Large intestine (tissue), 3 donors: ENCODE measurements at regions not wholly inside any gene's neighbourhood (a gene's known extent, or its start where the extent isn't known, plus 50 kb on each side); places are given as distances from the start of the nearest gene placed in this dataset.

ENCODE experiments used
- DNase-seq, 2 donors: peaks; one replicate each; pipeline versions ENCODE4 v3.0.0 to v3.0.0-alpha.2; 2013
- H3K27ac ChIP-seq: one replicate; pipeline ENCODE4 v1.5.1; 2013; ENCODE audit warnings: low read length
- H3K27me3 ChIP-seq: 2 replicates; pipeline ENCODE4 v1.6.1; 2013; ENCODE audit warnings: low read length; ENCODE audit not compliant: control insufficient read depth, insufficient read depth
- H3K36me3 ChIP-seq: 2 replicates; pipeline ENCODE4 v1.6.1; 2013; ENCODE audit warnings: low read length; ENCODE audit not compliant: control insufficient read depth, insufficient read depth
- H3K4me1 ChIP-seq: one replicate; pipeline ENCODE4 v1.6.1; 2013; ENCODE audit warnings: low read length; ENCODE audit not compliant: control insufficient read depth, insufficient read depth
- H3K4me3 ChIP-seq: one replicate; pipeline ENCODE4 v1.5.1; 2013; ENCODE audit warnings: low read length
- H3K9me3 ChIP-seq: one replicate; pipeline ENCODE4 v1.6.1; 2013; ENCODE audit warnings: mild to moderate bottlenecking, low read depth, low read length, moderate library complexity; ENCODE audit not compliant: control insufficient read depth
- WGBS: methylation state at CpG from one replicate; pipeline ENCODE4 v1.1.5; 2013; ENCODE audit warnings: low lambda C conversion rate; ENCODE audit not compliant: insufficient coverage; 5-methylcytosine and 5-hydroxymethylcytosine counted together

DNA sequence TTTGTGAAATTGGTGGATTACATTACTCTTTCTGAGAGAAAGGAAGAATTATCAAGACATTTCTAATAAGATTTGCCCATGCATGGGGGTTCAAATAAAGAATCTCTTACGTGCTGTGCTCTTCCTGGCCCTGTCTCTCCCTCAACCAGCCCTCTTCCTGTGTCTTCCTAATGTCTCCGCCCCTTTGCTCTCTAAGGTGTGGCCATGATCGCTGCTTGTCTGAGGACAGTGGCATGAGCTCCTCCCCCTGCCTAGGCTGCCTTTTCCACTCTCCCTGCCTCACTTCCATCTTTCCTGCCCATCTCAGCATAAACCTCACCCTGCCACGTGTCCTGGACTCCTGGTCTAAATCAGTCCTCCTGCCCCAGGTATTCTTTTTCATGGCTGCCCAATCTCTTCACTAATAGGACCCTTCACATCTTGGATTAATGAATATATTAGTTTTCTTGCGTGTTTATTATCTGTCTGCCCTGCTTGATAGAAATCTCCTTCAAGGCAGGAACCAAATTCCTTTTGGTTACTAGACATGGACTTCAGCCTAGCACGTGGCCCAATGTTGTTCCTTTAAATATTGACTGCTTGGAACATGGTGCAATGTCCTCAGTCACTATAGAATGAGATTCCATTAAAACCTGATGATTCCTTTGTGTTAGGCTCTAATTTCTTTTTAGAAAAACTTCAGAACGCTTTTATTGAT, 122.3 kb downstream of the MTRR start:
- Histone ChIP-seq H3K36me3 (no peaks in the 10 kb centered on the region), H3K4me3 (no peak overlapping the region)
- WGBS = 48% methylated on average over 4 of the region's 7 CpGs

DNA sequence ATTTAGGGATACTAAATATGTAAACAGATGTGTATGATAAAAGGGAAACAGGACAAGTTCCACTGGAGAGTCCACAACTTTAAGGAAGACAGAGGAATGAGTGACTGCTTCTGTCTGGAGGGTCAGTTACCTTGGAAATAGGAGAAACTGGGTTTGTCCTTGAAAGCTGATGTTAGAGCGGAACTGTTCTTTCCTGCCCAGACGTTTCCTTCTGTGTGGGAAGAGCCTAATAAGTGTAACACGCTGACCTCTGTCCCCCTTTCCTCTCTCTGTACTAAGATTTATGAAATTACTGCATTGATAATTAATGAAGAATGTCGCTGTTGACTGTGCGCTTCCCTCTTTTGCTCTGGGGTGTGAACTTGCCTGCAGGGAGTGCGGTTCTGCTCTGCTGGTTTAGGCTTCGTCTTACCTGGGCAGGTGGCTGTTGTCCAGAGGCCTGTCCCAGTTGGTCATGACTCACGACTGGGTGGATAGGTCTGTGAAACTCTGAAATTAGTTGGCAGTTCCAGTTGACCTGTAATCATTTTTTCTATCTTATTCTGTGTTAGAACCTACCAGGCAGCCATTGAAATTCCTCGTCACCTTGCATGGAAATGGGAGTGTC, 126.8 kb downstream of the MTRR start:
- Histone ChIP-seq H3K4me1 (no peaks in the 10 kb centered on the region), H3K9me3 (no peaks in the 10 kb centered on the region), H3K27ac (no peak overlapping the region), H3K27me3 (no peaks in the 10 kb centered on the region), H3K36me3 (no peaks in the 10 kb centered on the region), H3K4me3 (no peak overlapping the region)
- WGBS = no CpG with 5 or more reads among the region's 9 CpGs
- DNase-seq = no peak

More for the DNA sequence above, 122.3 kb downstream of the MTRR start:
- no peak for DNase-seq
- H3K27ac ChIP-seq = no peak overlapping the region
- H3K9me3 ChIP-seq = no peaks in the 10 kb centered on the region
- no peaks in the 10 kb centered on the region for H3K4me1 ChIP-seq
- H3K27me3 ChIP-seq = no peaks in the 10 kb centered on the region

DNA sequence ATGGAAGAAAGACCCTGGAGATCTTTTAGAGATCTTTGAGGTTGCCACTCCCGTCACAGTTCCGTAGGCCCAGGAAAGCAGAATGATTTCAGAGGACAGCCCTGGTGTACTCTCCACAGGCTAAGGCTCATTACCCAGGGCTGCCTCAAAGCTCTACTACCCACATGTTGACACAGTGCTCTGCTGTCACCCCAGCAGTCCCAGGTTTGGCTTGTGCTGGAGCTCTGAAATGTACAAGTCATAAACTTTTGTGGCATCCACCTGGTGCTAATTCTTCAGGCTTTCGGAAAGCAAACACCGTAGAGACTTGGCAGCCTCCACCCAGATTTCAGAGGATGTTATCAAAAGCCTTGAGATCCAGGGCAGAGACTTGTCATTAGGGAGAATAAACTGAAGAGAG, 136.5 kb downstream of the MTRR start:
- no peak overlapping the region for H3K4me3 ChIP-seq
- no peaks in the 10 kb centered on the region for H3K9me3 ChIP-seq
- H3K27ac ChIP-seq = no peak overlapping the region
- no CpG with 5 or more reads among the region's 4 CpGs for WGBS
- no peaks in the 10 kb centered on the region for H3K27me3 ChIP-seq
- no peak for DNase-seq
- H3K36me3 ChIP-seq = no peaks in the 10 kb centered on the region
- no peaks in the 10 kb centered on the region for H3K4me1 ChIP-seq

DNA sequence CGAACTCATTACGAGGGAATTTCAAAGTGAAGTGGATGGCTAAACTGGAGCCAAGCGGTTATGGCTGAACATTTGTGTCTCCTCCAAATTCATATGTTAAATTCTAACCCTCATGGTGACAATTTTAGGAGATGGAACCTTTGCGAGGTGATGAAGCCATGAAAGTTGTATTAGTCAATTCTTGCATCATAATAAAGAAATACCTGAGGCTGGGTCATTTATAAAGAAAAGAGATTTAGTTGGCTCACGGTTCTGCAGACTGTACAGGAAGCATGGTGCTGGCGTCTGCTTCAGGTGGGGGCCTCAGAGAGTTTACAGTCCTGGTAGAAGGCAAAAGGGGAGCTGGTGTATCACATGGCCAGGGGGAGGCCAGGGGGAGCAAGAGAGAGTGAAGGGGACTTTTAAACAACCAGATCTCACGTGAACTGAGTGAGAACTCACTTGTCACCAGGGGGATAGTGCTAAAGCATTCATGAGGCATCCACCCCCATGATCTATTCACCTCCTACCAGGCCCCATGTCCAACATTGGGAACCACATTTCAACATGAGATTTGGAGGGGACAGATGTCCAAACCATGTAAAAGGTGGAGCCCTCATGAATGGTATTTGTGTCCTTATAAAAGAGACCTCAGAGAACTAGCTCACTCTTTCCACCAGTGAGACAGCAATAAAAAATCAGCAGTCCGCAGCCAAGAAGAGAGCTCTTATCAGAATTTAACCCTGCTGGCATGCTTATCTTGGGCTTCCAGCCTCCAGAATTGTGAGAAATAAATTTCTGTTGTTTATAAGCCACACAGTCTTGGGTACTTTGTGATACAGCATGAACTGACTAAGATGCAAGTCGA, 143.4 kb downstream of the MTRR start:
- Histone ChIP-seq H3K4me1 (no peaks in the 10 kb centered on the region), H3K36me3 (no peaks in the 10 kb centered on the region)

DNA sequence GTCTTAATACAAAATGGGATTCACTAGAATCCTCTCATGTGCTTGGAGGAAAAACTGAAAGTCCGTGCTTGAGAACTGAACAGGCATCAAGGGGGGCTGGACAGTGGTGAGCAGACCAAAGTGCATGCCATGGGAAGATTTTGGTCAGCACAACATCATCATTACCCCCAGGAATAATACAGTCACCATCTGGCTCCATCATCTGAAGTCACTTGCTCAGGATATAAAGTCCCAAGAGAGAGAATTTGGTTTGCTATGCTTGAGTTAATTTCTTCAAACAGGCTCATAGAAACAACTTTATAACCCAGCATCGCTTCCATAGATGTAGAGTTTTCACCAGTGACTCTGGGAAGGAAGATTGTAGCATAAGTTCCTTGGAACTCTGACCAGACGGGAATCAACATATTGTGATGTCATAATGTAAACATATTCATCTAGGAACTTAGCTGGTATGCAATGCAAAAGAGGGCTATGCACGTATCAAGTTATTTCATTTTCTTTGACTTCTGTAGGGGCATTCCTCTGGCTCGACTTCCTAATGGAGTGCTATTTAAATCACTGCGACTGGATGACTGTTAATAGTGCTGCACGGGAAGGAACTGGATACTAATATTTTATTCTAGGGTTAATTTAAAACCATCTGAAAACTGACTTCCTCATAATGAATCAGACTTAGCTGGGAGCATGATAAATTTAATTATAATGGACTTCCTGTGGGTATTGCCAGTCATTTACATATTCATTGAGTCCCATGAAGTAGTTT, 145.2 kb downstream of the MTRR start:
- H3K36me3 ChIP-seq = no peaks in the 10 kb centered on the region

More for the DNA sequence above, 143.4 kb downstream of the MTRR start:
- no peak overlapping the region for H3K4me3 ChIP-seq
- 73% methylated on average over 3 of the region's 9 CpGs for WGBS
- H3K27me3 ChIP-seq = no peaks in the 10 kb centered on the region
- no peak overlapping the region for H3K27ac ChIP-seq
- no peaks in the 10 kb centered on the region for H3K9me3 ChIP-seq
- no peak for DNase-seq

DNA sequence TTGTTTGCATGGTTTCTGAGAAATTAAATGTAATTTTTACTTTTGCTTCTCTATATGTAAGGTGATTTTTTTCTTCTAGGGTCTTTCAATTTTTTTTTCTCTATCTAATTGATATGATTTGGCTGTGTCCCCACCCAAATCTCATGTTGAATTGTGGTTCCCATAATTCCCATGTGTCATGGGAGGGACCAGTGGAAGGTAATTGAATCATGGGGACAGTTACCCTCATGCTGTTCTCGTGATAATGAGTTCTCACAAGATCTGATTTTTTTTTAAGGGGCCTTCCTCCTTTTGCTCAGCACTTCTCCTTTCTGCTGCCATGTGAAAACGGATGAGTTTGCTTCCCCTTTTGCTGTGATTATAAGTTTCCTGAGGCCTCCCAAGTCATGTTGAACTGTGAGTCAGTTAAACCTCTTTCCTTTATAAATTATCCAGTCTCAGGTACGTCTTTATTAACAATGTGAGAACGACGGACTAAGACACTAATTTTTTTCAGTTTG, 150.8 kb downstream of the MTRR start:
- no peak for DNase-seq
- Histone ChIP-seq H3K9me3 (no peaks in the 10 kb centered on the region), H3K36me3 (no peaks in the 10 kb centered on the region), H3K27ac (no peak overlapping the region), H3K4me3 (no peak overlapping the region), H3K4me1 (no peaks in the 10 kb centered on the region), H3K27me3 (no peaks in the 10 kb centered on the region)
- WGBS = no CpG with 5 or more reads among the region's 5 CpGs

More for the DNA sequence above, 145.2 kb downstream of the MTRR start:
- no peak overlapping the region for H3K27ac ChIP-seq
- no peak for DNase-seq
- H3K9me3 ChIP-seq = no peaks in the 10 kb centered on the region
- H3K4me3 ChIP-seq = no peak overlapping the region
- H3K27me3 ChIP-seq = no peaks in the 10 kb centered on the region
- H3K4me1 ChIP-seq = no peaks in the 10 kb centered on the region
- WGBS = 40% methylated on average over 1 of the region's 7 CpGs

DNA sequence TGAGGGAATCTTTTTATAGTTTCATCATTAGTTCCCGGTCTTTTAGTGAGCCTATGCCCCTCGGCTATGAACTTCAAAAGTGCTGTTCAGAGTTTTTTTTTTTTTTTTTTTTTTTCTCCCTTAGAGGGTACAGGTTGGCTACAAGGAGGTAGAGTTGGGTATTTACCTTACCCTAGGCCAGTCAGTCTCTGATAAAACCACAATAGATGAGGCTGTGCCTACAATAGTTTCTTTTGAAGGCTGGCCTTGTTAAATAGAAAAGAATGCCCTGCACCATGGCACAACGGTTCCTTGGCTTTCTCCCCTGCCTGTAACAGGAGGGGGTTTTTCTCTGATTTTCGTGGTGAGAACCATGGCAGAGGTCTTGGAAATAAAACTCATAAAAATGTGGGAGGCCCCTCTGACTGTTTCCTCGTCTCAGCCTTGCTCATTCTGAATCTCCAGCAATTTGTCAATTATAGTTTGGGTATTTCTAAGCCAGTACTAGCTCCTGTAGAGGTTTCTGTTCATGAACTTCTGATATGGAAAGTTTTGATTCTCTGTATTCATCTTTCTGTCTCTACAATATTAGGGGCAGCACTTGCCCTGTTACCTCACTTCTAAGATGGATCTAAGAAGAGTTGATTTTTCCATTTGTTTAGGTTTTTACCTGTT, 152.0 kb downstream of the MTRR start:
- Histone ChIP-seq H3K4me1 (no peaks in the 10 kb centered on the region), H3K27me3 (no peaks in the 10 kb centered on the region), H3K9me3 (no peaks in the 10 kb centered on the region), H3K27ac (no peak overlapping the region), H3K36me3 (no peaks in the 10 kb centered on the region), H3K4me3 (no peak overlapping the region)
- no CpG with 5 or more reads among the region's 5 CpGs for WGBS
- no peak for DNase-seq

DNA sequence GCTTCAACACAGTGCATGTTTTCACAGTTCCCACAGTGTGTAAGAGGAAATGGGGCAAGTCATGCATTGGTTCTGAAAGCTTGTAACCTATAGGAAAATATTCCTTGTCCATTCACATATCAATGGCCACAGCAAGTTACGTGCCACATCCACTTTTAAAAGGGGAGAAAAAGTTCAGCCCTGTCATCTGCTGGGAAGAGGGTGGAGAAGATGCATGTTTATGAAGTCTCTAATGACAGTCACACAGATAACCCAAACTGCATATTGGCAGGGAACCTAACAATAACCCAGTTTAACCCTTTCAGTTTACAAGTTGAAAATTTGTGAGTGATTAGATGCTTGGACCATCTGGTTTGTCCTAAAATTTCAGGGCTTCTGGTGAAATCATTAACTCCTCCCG, 159.3 kb downstream of the MTRR start:
- Histone ChIP-seq H3K9me3 (no peaks in the 10 kb centered on the region), H3K27ac (no peak overlapping the region), H3K36me3 (no peaks in the 10 kb centered on the region), H3K4me1 (no peaks in the 10 kb centered on the region), H3K27me3 (no peaks in the 10 kb centered on the region), H3K4me3 (no peak overlapping the region)
- DNase-seq = no peak
- WGBS = 71% methylated on average over 1 of the region's 2 CpGs

DNA sequence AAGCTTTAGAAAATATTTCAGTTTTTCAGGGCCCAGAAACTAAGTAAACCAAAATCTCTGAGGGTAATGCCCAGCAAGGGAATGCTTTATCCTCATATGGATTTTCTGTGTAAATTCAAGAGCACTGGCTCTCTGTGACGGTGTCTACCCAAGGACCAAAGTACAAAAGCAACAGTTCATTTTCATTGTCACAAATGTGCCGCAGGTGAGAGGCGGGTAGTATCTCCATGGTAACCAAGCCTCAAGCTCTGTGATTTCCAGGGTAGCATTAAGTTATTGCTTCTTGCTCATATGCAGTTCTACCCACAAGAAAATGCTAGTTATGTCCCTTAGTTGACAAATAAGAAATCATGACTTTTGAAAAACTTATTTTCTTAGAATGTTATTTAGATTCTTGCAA, 164.3 kb downstream of the MTRR start:
- H3K4me3 ChIP-seq = no peak overlapping the region
- H3K27me3 ChIP-seq = no peaks in the 10 kb centered on the region
- no peak overlapping the region for H3K27ac ChIP-seq
- no CpG with 5 or more reads among the region's 3 CpGs for WGBS
- no peaks in the 10 kb centered on the region for H3K9me3 ChIP-seq
- H3K36me3 ChIP-seq = no peaks in the 10 kb centered on the region
- DNase-seq = peak in 1 of 2 donors; percentile 61
- H3K4me1 ChIP-seq = no peaks in the 10 kb centered on the region
